ENCODE measurements at regions not wholly inside any gene's neighbourhood (a gene's known extent, or its start where the extent isn't known, plus 50 kb on each side); places are given as distances from the start of the nearest gene placed in this dataset.

- TF ChIP-seq CTCF (IDR thresholded peaks at IDR 0.05 in 4 of 5, conservative IDR thresholded peaks at IDR 0.05 in 1 of 5): no peak
- TF ChIP-seq POLR2A (IDR thresholded peaks at IDR 0.05): no peak
Observed at GRCh38 chr18:55748227-55748738, 160.3 kb upstream of the TCF4 start.

Measured in gastrocnemius medialis (tissue), 4 donors.